GM12878 (cell line): ENCODE measurements at regions not wholly inside any gene's neighbourhood (a gene's known extent, or its start where the extent isn't known, plus 50 kb on each side); places are given as distances from the start of the nearest gene placed in this dataset.

Experiments used
- ATAC-seq: fragments of 200-7000 bp; cut with Tn5 transposase; 3 replicates; pipeline ENCODE4 v1.9.1; 2020; ENCODE audit warnings: mild to moderate bottlenecking, moderate library complexity
- BruUV-seq: library from RNA; stranded (reverse); fragments of 400-500 nt; replicated peaks from 2 replicates; lab custom pipeline; 2021; lab: Mats Ljungman, UMichigan
- CTCF ChIA-PET: fragments of 300-600 bp; sonication (Branson Sonifier 250); formaldehyde crosslinking; extraction: SDS; loops from one replicate; lab custom pipeline; 2021; ENCODE audit warnings: inconsistent platforms; lab: Yijun Ruan, JAX
- POLR2A ChIA-PET: fragments of 350-600 bp; formaldehyde crosslinking; extraction: SDS; loops from one replicate; lab custom pipeline; 2021; ENCODE audit warnings: inconsistent platforms; lab: Charles Lee
- RAD21 ChIA-PET: fragments of 300-600 bp; sonication (Branson Sonifier 250); formaldehyde crosslinking; loops from one replicate; lab custom pipeline; 2023; ENCODE audit warnings: antibody characterized with exemption; ENCODE audit not compliant: unreplicated experiment; lab: Charles Lee
- SMC1A ChIA-PET: fragments of 300-600 bp; sonication (Branson Sonifier 250); formaldehyde crosslinking; loops from one replicate; lab custom pipeline; 2023; ENCODE audit not compliant: unreplicated experiment, uncharacterized antibody; lab: Charles Lee
- DNase-seq: peaks from one replicate; pipeline ENCODE4 v3.0.0-alpha.2; 2011; ENCODE audit warnings: low read depth, low spot score
- FAIRE-seq: peaks from 3 replicates; lab custom pipeline; 2011; peaks lifted over from hg19 to GRCh38; lab: Jason Lieb, UNC
- H2AFZ ChIP-seq: 2 replicates; pipeline ENCODE4 v1.6.0; 2011; ENCODE audit warnings: low read depth, low read length, control low read depth; ENCODE audit not compliant: control insufficient read depth
- H3K27ac ChIP-seq: 2 replicates; pipeline ENCODE4 v1.5.1; 2011; ENCODE audit warnings: control low read depth; ENCODE audit not compliant: control insufficient read depth, insufficient read depth
- H3K27me3 ChIP-seq, 2 experiments: replicated peaks in 1 of 2; 2 replicates each; pipeline versions ENCODE4 v1.6.0 to v1.6.1; 2011; ENCODE audit warnings: low read length in 1 of 2; ENCODE audit not compliant: control insufficient read depth in 2 of 2, insufficient read depth in 2 of 2
- H3K36me3 ChIP-seq, 2 experiments: 2 replicates each; pipeline ENCODE4 v1.5.1; 2011; ENCODE audit warnings: low read length in 1 of 2; ENCODE audit not compliant: control insufficient read depth in 2 of 2, insufficient read depth in 2 of 2
- H3K4me1 ChIP-seq: 2 replicates; pipeline ENCODE4 v1.6.1; 2011; ENCODE audit warnings: mild to moderate bottlenecking, low read length, moderate library complexity, mixed read lengths; ENCODE audit not compliant: control insufficient read depth, insufficient read depth
- H3K4me2 ChIP-seq: 2 replicates; pipeline ENCODE4 v1.6.0; 2011; ENCODE audit warnings: control low read depth; ENCODE audit not compliant: control insufficient read depth, insufficient read depth
- H3K4me3 ChIP-seq: fragments of 200-600 bp; sonication (generic); 2 replicates; pipeline ENCODE4 v1.5.1; 2016
- H3K79me2 ChIP-seq: 2 replicates; pipeline ENCODE4 v1.6.0; 2011; ENCODE audit warnings: low read length; ENCODE audit not compliant: control insufficient read depth, insufficient read depth
- H3K9ac ChIP-seq: 2 replicates; pipeline ENCODE4 v1.8.0; 2011; ENCODE audit warnings: low read length, control low read depth, mixed read lengths; ENCODE audit not compliant: control insufficient read depth, insufficient read depth
- H3K9me3 ChIP-seq: replicated peaks from 3 replicates; pipeline ENCODE4 v1.5.1; 2011; ENCODE audit warnings: mild to moderate bottlenecking, low read length; ENCODE audit not compliant: control insufficient read depth, insufficient read depth
- H4K20me1 ChIP-seq: 2 replicates; pipeline ENCODE4 v1.6.0; 2011; ENCODE audit not compliant: control insufficient read depth, insufficient read depth
- BCL11A ChIP-seq: IDR thresholded peaks from 2 replicates; pipeline ENCODE4 v1.6.1; 2011; ENCODE audit warnings: low read depth, low read length
- CBX5 ChIP-seq: sonication (generic); IDR thresholded peaks from 2 replicates; pipeline ENCODE4 v1.6.1; 2016; ENCODE audit warnings: low read depth, moderate library complexity, mild to moderate bottlenecking, inconsistent platforms
- CHD1 ChIP-seq: IDR thresholded peaks from 2 replicates; pipeline ENCODE4 v1.6.1; 2012; ENCODE audit warnings: low read depth, low read length, improper control_type of control experiment
- FOXM1 ChIP-seq: IDR thresholded peaks from 2 replicates; pipeline ENCODE4 v1.6.1; 2012; ENCODE audit warnings: low read depth, mild to moderate bottlenecking, inconsistent platforms, low read length, moderate library complexity
- KAT2A ChIP-seq: conservative IDR thresholded peaks from 2 replicates; pipeline ENCODE4 v1.6.1; 2011; ENCODE audit warnings: low read depth, low read length; ENCODE audit not compliant: control insufficient read depth
- KLF5 ChIP-seq: fragments of 450-650 bp; IDR thresholded peaks from 2 replicates; pipeline ENCODE4 v1.6.1; 2014; ENCODE audit warnings: mild to moderate bottlenecking; ENCODE audit not compliant: partially characterized antibody
- MEF2B ChIP-seq: fragments of 450-650 bp; IDR thresholded peaks from 2 replicates; pipeline ENCODE4 v1.6.1; 2018; ENCODE audit warnings: mild to moderate bottlenecking, moderate library complexity; ENCODE audit not compliant: partially characterized antibody, poor library complexity, severe bottlenecking
- NR2C2 ChIP-seq: IDR thresholded peaks from 2 replicates; pipeline ENCODE4 v1.6.1; 2011; ENCODE audit warnings: borderline replicate concordance, low read depth; ENCODE audit not compliant: control insufficient read depth, insufficient read length
- POLR2AphosphoS5 ChIP-seq: IDR thresholded peaks from 2 replicates; pipeline ENCODE4 v1.6.1; 2011; ENCODE audit warnings: mild to moderate bottlenecking, low read length, inconsistent platforms
- SMAD5 ChIP-seq: IDR thresholded peaks from 2 replicates; pipeline ENCODE4 v1.6.1; 2016; ENCODE audit warnings: antibody characterized with exemption, low read depth
- YY1 ChIP-seq: IDR thresholded peaks from 2 replicates; pipeline ENCODE4 v1.6.1; 2011; ENCODE audit warnings: low read depth, mild to moderate bottlenecking, low read length
- WGBS: methylation state at CpG from one replicate; pipeline ENCODE4 v1.1.6; 2016; ENCODE audit warnings: low lambda C conversion rate; ENCODE audit not compliant: insufficient replicate concordance, insufficient coverage; ENCODE audit errors: missing lambda C conversion rate; 5-methylcytosine and 5-hydroxymethylcytosine counted together
- in situ Hi-C: fragments of 300-500 bp; cut with MboI; formaldehyde crosslinking; loops from 9 replicates; pipeline ENCODE4 v1.14.3; 2018; ENCODE audit warnings: mixed read lengths
- intact Hi-C: fragments of 100-400 bp; cut with micrococcal nuclease; formaldehyde crosslinking; loops from one replicate; pipeline ENCODE4 v1.14.2; 2022; ENCODE audit not compliant: unreplicated experiment
- TF ChIP-seq, protein P1 (sequence below): fragments of 150-350 bp; IDR thresholded peaks from 2 replicates; pipeline ENCODE4 v1.6.1; 2016; ENCODE audit warnings: low read depth, low read length
- TF ChIP-seq, protein P2 (sequence below): IDR thresholded peaks from 2 replicates; pipeline ENCODE4 v1.6.1; 2012; ENCODE audit warnings: low read depth, low read length, improper control_type of control experiment
- TF ChIP-seq, protein P3 (sequence below): fragments of 450-650 bp; IDR thresholded peaks from 2 replicates; pipeline ENCODE4 v1.6.1; 2016; ENCODE audit warnings: mild to moderate bottlenecking

DNA sequence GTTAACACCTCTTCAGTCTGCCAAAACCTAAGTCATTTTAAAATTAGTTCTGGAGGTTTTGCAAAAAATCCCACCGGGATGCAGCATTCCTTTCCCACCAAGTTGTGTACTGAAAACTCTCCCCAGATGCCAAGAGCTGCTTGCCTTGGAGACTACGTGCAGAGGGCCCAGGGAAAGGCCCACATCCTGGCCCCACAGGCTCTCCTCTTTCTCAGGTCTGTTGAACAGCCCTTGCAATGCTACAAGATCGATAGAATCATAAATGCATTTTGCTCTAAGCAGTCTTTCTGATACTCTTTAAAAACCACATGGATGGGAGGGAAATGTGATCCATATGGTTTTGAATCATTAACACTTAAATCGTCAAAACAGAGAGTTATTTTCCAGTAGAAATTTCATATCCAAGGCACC lies 126.7 kb upstream of the ZMIZ1 start (continued):
- TF ChIP-seq YY1 (no peak), POLR2AphosphoS5 (no peak), KAT2A (no peak), BCL11A (no peak), CBX5 (no peak), SMAD5 (no peak)
- TF ChIP-seq, protein P1, sequence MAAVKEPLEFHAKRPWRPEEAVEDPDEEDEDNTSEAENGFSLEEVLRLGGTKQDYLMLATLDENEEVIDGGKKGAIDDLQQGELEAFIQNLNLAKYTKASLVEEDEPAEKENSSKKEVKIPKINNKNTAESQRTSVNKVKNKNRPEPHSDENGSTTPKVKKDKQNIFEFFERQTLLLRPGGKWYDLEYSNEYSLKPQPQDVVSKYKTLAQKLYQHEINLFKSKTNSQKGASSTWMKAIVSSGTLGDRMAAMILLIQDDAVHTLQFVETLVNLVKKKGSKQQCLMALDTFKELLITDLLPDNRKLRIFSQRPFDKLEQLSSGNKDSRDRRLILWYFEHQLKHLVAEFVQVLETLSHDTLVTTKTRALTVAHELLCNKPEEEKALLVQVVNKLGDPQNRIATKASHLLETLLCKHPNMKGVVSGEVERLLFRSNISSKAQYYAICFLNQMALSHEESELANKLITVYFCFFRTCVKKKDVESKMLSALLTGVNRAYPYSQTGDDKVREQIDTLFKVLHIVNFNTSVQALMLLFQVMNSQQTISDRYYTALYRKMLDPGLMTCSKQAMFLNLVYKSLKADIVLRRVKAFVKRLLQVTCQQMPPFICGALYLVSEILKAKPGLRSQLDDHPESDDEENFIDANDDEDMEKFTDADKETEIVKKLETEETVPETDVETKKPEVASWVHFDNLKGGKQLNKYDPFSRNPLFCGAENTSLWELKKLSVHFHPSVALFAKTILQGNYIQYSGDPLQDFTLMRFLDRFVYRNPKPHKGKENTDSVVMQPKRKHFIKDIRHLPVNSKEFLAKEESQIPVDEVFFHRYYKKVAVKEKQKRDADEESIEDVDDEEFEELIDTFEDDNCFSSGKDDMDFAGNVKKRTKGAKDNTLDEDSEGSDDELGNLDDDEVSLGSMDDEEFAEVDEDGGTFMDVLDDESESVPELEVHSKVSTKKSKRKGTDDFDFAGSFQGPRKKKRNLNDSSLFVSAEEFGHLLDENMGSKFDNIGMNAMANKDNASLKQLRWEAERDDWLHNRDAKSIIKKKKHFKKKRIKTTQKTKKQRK: no peak
- TF ChIP-seq, protein P2, sequence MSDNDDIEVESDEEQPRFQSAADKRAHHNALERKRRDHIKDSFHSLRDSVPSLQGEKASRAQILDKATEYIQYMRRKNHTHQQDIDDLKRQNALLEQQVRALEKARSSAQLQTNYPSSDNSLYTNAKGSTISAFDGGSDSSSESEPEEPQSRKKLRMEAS: no peak
- TF ChIP-seq, all 136 proteins: peak for 0

DNA sequence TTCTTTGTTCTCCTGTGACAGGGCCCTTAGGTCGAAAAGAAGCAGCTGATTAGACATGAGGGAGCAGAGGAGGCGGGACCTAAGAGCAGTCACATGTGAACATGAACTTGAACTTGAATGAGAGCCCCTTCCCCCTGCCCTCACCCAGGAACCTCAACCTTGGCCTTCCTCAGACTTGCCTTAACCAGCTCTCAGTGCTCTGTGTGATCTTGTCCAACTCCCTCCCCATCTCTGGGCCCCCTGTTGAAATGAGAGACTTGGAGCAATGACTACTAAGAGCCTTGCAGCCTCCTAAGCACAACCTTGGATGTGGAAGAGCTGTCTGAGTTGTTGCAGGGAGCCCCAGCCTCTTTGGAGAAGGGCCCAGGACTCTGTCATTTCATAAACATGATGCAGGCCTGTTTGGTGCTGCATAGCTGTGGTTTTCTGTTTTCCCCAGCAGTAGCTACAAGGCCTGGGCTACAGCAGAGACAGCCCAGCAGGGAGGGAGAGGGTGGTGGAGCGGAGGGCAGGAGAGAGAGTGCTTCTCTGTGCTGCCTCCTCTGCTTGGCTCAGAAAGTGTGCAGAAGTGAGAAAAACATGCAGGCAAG lies 123.9 kb upstream of the ZMIZ1 start:
- BruUV-seq: no TSS peak
- in situ Hi-C loops: no loop called here
- CTCF ChIA-PET: no interaction called here

More for the DNA sequence above, 123.9 kb upstream of the ZMIZ1 start:
- 0% methylated on average over 3 of the region's 3 CpGs for WGBS
- Histone ChIP-seq H3K9me3 (no peaks in the 10 kb centered on the region; the same call in 2 of the 3 replicates), H3K4me2 (no peak overlapping the region)
- intact Hi-C loops: no loop called here
- POLR2A ChIA-PET: interaction anchor here (1.1 kb wide), 1 partner anchor 8 kb away, joined by 3 read pairs; no protein-coding TSS in a partner anchor
- no peak for ATAC-seq
- TF ChIP-seq KLF5: no peak
- TF ChIP-seq CHD1: no peak
- TF ChIP-seq NR2C2: no peak
- TF ChIP-seq MEF2B: no peak
- TF ChIP-seq, protein P3, sequence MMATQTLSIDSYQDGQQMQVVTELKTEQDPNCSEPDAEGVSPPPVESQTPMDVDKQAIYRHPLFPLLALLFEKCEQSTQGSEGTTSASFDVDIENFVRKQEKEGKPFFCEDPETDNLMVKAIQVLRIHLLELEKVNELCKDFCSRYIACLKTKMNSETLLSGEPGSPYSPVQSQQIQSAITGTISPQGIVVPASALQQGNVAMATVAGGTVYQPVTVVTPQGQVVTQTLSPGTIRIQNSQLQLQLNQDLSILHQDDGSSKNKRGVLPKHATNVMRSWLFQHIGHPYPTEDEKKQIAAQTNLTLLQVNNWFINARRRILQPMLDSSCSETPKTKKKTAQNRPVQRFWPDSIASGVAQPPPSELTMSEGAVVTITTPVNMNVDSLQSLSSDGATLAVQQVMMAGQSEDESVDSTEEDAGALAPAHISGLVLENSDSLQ: no peak
- TF ChIP-seq FOXM1: no peak
- TF ChIP-seq, all 136 proteins: peak for 0
- Histone ChIP-seq H3K4me1 (no peaks in the 10 kb centered on the region), H3K79me2 (no peaks in the 10 kb centered on the region), H3K27me3 (no peaks in the 10 kb centered on the region; a peak in 1 of 4 replicates), H4K20me1 (no peaks in the 10 kb centered on the region; the same call in 1 of the 2 replicates), H3K9ac (no peak overlapping the region), H3K4me3 (no peak overlapping the region), H2AFZ (no peak overlapping the region), H3K27ac (no peak overlapping the region), H3K36me3 (no peaks in the 10 kb centered on the region)
- FAIRE-seq (no peak), DNase-seq (no peak)
- ChIA-PET SMC1A (no interaction called here), RAD21 (interaction anchor here (0.6 kb wide), 1 partner anchor 205 kb away, joined by 3 read pairs; no protein-coding TSS in a partner anchor)
